ENCODE measurements at regions not wholly inside any gene's neighbourhood (a gene's known extent, or its start where the extent isn't known, plus 50 kb on each side); places are given as distances from the start of the nearest gene placed in this dataset.

DNA sequence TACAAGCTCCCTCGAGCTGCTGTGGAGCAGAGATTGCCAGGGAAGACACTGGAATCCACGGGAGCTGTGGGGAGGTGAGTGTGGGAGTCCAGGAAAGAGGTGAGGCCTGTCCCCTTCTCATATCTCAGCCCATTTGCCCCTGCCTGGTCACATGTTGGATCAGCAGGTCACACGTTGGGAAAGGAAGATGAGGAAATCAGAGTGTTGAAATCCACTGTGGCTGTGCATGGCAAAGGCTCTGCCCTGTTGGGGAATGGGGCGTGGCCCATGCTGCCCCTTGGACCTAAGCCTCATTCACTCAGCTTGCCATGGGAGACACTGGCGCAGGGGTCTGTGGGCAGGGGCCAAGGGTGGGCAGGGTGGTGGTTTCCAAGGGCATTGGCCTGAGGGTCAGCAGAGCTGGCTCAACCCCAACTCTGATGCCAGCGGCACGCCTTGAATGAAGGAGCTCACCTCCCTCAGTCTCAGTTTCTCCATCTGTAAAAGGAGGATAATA, 85.4 kb upstream of the CPEB4 start:
- in situ Hi-C loops (cut with MboI; ENCODE audit: low pct_unique_long_range_greater_than_20kb in 2 of 9, low sequenced_read_pairs in 9 of 9, unreplicated experiment in 9 of 9), result no loop called here
- WGBS, 10 experiments, result 17 to 77% (median 56%) methylated on average over 1 to 7 of the region's 7 CpGs; no CpG with 5 or more reads in 5 of the 10 experiments
- H3K4me1 ChIP-seq (replicated peaks in 1 of 2), result peaks cover 15 to 16% of the 10 kb centered on the region in 2 donors
- ATAC-seq (replicated peaks in 6 of 8), result peak in 2 of 8 experiments; percentile 31 to 37
- no peak overlapping the region for H3K4me3 ChIP-seq
- no peak overlapping the region for H3K27ac ChIP-seq

DNA sequence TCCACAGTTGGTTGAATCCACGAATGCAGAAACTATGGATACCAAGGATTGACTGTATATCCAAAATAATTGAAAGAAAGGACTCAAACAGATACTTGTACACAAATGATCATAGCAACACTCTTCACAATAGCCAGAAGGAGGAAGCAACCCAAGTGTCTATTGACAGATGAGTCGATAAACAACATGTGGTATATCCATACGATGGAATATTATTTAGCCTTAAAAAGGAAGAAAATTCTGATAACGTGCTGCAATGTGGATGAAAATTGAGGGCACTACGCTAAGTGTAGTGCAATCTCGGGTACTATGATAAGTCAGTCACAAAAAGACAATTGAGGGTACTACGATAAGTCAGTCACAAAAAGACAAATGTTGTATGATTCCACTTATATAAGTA, 83.6 kb upstream of the CPEB4 start:
- H3K27ac ChIP-seq, result no peak overlapping the region
- WGBS, 10 experiments, result 53 to 92% (median 79%) methylated on average over 3 to 7 of the region's 7 CpGs
- ATAC-seq (replicated peaks in 6 of 8), result no peak
- H3K4me3 ChIP-seq, result no peak overlapping the region
- peaks cover 11% of the 10 kb centered on the region in 2 donors for H3K4me1 ChIP-seq (replicated peaks in 1 of 2)
- in situ Hi-C loops (cut with MboI; ENCODE audit: low pct_unique_long_range_greater_than_20kb in 2 of 9, low sequenced_read_pairs in 9 of 9, unreplicated experiment in 9 of 9), result no loop called here

DNA sequence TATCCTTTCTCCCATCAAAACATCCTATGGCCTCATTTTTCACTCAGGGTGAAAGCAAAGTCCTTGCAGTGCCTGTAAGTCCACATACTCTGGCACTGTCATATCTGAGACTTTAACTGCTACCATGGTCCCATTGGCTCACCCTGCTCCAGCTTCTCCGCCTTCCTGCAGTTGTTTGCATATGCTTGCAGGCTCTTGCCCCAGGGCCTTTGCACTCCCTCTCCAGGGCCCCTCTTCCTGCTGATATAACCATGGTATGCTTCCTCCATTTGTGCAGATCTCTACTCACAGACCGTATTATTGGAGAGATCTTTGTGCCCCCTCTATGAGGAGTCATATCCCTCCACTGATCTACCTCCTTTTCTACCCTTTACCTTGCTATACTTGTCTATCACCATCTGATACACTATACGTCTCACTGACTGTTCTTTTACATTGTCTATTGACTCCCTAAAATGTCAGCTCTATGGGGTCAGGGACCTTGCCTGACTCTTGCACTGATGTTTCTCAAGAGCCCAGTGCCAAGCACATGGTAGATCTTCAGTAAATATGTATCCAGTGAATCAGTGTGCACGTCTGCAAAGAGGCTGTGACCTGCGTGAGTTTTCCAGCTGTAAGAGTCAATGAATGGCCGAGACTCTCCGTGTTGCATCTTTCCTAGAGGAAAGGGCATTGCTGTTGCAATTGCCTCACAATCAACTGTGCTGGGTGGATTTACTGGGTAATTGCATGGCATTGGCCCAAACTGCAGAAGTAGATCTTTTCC, 81.7 kb upstream of the CPEB4 start:
- in situ Hi-C loops (cut with MboI; ENCODE audit: low pct_unique_long_range_greater_than_20kb in 2 of 9, low sequenced_read_pairs in 9 of 9, unreplicated experiment in 9 of 9), result no loop called here
- 42 to 100% (median 80%) methylated on average over 1 to 6 of the region's 7 CpGs; no CpG with 5 or more reads in 1 of the 10 experiments for WGBS, 10 experiments
- peaks cover 11% of the 10 kb centered on the region in 2 donors for H3K4me1 ChIP-seq (replicated peaks in 1 of 2)
- ATAC-seq (replicated peaks in 6 of 8), result peak in 3 of 8 experiments; percentile 11 to 57 (median 13)
- peak overlapping the region in 1 of 2 donors; percentile 22 for H3K27ac ChIP-seq
- no peak overlapping the region for H3K4me3 ChIP-seq

DNA sequence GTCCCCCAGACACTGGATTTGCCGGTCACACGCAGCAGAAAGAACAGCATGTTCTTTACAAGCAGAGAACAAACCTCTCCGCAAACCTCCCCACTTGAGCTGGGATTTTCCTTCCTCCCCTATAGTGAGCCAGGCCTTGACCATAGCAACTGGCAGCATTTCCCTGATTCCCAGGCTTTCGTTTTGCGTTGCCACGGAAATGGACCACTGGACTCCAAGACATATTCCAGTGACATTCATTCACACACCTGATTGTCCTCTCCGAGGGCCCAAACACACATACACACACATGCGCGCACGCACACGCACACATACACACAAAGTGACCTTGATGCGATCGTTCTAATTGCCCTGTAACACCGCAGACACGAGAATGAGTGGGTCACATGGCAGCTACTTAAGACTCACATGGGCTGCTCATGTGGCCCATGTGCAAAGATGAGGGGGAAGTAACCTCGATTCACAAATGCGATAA, 80.9 kb upstream of the CPEB4 start:
- in situ Hi-C loops (cut with MboI; ENCODE audit: low pct_unique_long_range_greater_than_20kb in 2 of 9, low sequenced_read_pairs in 9 of 9, unreplicated experiment in 9 of 9), result no loop called here
- peak overlapping the region in 1 of 2 donors; percentile 22 for H3K27ac ChIP-seq
- peak in 5 of 8 experiments; percentile 80 to 86 (median 85) for ATAC-seq (replicated peaks in 6 of 8)
- no peak overlapping the region for H3K4me3 ChIP-seq
- 77 to 100% (median 84%) methylated on average over 2 to 12 of the region's 17 CpGs; no CpG with 5 or more reads in 3 of the 10 experiments for WGBS, 10 experiments
- H3K4me1 ChIP-seq (replicated peaks in 1 of 2), result peaks cover 11% of the 10 kb centered on the region in 2 donors

DNA sequence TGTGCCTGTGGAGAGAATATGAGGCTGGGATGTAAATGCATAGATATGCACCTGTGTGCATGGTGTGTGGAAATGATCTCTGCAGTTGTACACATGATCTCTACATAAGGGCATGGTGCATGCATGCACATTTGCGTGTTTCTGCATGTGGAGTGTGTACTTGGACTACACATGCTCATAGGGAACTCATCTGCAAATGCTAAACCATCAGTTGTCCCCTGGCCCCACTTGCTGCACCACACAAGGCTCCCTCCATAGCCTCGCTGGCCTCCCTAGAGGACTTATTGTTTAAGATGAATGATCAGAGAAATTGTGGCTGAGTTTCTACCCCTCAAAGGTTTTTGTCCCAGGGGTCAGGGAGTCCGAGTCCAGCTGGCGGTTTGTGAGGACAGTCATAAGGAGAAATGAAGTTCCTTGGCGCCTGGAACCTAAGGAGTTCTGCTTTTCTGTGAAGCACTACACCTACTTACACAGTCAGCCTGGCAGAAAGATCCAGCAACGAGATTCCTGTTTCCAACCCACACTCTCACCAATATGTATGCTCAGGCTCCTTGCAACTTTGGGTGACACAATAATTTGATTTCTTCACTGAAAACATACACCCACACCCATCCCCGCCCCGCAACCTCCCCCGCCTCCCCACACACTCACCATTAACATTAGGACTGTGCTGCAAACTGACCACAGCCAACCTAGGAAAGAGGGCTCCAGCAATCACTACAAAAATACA, 79.9 kb upstream of the CPEB4 start:
- Histone ChIP-seq H3K4me1 (replicated peaks in 1 of 2) (peaks cover 11% of the 10 kb centered on the region in 2 donors), H3K4me3 (no peak overlapping the region), H3K27ac (no peak overlapping the region)
- WGBS, 10 experiments, result 31 to 86% (median 82%) methylated on average over 1 to 3 of the region's 9 CpGs; no CpG with 5 or more reads in 4 of the 10 experiments
- ATAC-seq (replicated peaks in 6 of 8), result peak in 3 of 8 experiments; percentile 23 to 92 (median 88)
- in situ Hi-C loops (cut with MboI; ENCODE audit: low pct_unique_long_range_greater_than_20kb in 2 of 9, low sequenced_read_pairs in 9 of 9, unreplicated experiment in 9 of 9), result no loop called here

DNA sequence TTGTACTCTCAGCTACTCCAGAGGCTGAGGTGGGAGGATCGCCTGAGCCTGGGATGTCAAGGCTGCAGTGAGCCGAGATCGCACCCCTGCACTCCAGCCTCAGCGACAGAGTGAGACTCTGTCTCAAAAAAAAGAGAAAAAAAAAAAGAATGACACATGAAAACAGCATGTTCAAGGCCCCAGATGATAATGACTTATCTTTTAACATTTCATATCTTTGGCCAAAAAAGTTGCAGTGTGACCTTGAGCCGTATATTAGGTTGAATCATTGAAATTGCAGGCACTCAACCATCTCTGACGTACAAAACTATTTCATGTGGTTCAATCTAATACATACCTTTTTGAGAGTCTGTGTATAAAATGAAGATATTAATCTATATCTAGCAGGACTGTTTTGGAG, 79.1 kb upstream of the CPEB4 start:
- in situ Hi-C loops (cut with MboI; ENCODE audit: low pct_unique_long_range_greater_than_20kb in 2 of 9, low sequenced_read_pairs in 9 of 9, unreplicated experiment in 9 of 9), result no loop called here
- H3K4me1 ChIP-seq (replicated peaks in 1 of 2), result peaks cover 11% of the 10 kb centered on the region in 2 donors
- WGBS, 10 experiments, result 72 to 100% (median 93%) methylated on average over 1 to 6 of the region's 6 CpGs; no CpG with 5 or more reads in 1 of the 10 experiments
- no peak for ATAC-seq (replicated peaks in 6 of 8)
- H3K4me3 ChIP-seq, result no peak overlapping the region
- H3K27ac ChIP-seq, result no peak overlapping the region

DNA sequence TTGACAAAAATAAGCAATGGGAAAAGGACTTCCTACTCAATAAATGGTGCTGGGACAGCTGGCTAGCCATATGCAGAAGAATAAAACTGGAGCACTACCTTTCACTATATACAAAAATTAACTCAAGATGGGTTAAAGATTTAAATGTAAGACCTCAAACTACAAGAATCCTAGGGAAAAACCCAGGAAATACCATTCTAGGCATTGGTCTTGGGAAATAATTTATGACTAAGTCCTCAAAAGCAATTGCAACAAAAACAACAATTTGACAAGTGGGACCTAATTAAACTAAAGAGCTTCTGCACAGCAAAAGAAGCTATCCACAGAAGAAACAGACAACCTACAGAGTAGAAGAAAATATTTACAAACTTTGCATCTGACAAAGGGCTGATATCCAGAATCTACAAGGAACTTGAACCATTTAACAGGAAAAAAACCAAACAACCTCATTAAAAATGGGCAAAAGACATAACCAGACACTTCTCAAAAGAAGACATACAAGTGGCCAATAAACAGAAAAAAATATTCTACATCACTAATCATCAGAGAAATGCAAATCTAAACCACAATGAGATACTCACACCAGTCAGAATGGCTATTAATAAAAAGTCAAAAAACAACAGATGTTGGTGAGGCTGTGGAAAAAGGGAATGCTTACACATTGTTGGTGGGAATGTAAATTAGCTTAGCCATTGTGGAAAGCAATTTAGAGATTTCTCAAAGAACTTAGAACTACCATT, 75.2 kb upstream of the CPEB4 start:
- H3K4me1 ChIP-seq (replicated peaks in 1 of 2), result no peaks in the 10 kb centered on the region
- no peak overlapping the region for H3K27ac ChIP-seq
- ATAC-seq (replicated peaks in 6 of 8), result no peak
- H3K4me3 ChIP-seq, result no peak overlapping the region
- in situ Hi-C loops (cut with MboI; ENCODE audit: low pct_unique_long_range_greater_than_20kb in 2 of 9, low sequenced_read_pairs in 9 of 9, unreplicated experiment in 9 of 9), result no loop called here

DNA sequence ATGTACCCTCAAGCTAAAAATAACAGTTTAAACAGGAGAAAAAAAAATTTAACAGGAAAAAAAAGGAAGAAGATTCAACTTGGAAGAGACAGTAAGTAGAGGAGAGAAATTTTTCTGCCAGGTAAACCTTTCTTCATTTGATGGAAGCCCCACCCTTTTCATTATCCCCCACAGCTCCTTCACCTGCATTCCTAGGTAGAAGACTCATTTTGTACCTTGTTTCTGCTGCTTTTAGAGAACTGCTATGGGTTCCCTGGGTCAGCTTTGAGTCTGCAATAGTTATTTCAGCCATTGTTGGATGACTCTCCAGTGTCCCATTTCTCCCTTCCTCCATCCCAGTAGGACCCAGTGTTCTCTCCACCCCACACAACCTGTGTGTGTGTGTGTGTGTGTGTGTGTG, 74.1 kb upstream of the CPEB4 start:
- no peak overlapping the region for H3K27ac ChIP-seq
- no peak for ATAC-seq (replicated peaks in 6 of 8)
- in situ Hi-C loops (cut with MboI; ENCODE audit: low pct_unique_long_range_greater_than_20kb in 2 of 9, low sequenced_read_pairs in 9 of 9, unreplicated experiment in 9 of 9), result no loop called here
- H3K4me3 ChIP-seq, result no peak overlapping the region
- H3K4me1 ChIP-seq (replicated peaks in 1 of 2), result no peaks in the 10 kb centered on the region

DNA sequence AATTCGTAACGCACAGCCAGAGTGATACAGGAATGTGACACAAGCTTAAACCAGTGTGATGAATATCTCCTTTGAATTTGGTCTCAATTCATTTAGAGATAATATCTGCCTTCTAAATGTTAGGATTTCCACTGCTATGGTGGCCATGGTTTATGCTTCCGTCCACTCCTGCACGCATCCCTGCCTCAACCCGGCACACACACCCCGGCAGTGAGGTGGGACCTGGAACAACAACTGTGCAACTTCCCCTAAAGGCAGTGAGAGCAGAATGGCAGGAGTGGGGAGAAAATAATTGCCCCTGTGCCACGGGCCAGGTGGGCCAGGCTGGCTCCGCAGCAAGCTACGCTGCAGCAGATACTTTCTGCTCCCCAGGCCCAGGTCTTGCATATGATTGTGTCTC, 72.6 kb upstream of the CPEB4 start:
- 54 to 100% (median 75%) methylated on average over 1 to 9 of the region's 9 CpGs for WGBS, 10 experiments
- ATAC-seq (replicated peaks in 6 of 8), result no peak
- Histone ChIP-seq H3K4me3 (no peak overlapping the region), H3K27ac (no peak overlapping the region), H3K4me1 (replicated peaks in 1 of 2) (no peaks in the 10 kb centered on the region)
- in situ Hi-C loops (cut with MboI; ENCODE audit: low pct_unique_long_range_greater_than_20kb in 2 of 9, low sequenced_read_pairs in 9 of 9, unreplicated experiment in 9 of 9), result no loop called here

DNA sequence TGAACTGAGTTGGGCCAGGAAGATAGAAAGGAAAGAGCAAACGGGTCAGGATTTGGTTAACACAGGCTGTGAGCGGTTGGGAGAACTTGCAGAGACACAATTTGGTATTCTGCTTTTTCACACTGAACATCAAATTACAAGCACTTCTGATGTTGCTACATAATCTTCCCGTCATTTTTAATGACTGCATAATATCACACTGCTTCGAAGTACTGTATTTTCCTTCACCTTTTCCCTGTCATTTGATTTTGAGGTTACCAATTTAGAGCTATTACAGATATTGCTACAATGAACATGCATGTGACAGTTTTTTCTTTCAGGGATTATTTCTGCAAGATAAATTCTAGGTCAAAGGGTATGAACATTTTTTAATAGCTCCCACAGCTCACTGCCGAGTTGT, 71.4 kb upstream of the CPEB4 start:
- 0 to 100% (median 80%) methylated on average over 1 to 5 of the region's 5 CpGs for WGBS, 10 experiments
- no peak overlapping the region for H3K27ac ChIP-seq
- no peak overlapping the region for H3K4me3 ChIP-seq
- in situ Hi-C loops (cut with MboI; ENCODE audit: low pct_unique_long_range_greater_than_20kb in 2 of 9, low sequenced_read_pairs in 9 of 9, unreplicated experiment in 9 of 9), result no loop called here
- no peak for ATAC-seq (replicated peaks in 6 of 8)
- H3K4me1 ChIP-seq (replicated peaks in 1 of 2), result no peaks in the 10 kb centered on the region

DNA sequence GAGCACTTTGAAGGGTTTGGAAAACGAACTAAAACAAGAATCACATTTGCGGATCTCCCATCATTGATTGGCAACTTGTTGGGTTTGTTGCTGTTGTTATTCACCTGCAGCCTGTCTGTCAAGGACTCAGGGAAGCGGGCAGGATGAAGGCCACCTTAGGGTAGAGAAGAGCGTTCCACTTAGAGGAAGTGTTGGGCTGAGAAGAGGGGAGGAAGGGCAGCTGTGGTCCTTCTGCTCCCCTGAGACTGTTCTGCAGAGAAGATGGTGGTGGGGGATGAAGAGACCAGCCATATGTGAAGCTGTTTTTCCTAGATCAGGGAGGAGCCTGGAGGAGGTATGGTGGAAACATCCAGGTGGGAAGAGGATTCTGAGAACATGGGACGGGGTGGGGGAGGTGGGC, 70.6 kb upstream of the CPEB4 start:
- in situ Hi-C loops (cut with MboI; ENCODE audit: low pct_unique_long_range_greater_than_20kb in 2 of 9, low sequenced_read_pairs in 9 of 9, unreplicated experiment in 9 of 9), result no loop called here

DNA sequence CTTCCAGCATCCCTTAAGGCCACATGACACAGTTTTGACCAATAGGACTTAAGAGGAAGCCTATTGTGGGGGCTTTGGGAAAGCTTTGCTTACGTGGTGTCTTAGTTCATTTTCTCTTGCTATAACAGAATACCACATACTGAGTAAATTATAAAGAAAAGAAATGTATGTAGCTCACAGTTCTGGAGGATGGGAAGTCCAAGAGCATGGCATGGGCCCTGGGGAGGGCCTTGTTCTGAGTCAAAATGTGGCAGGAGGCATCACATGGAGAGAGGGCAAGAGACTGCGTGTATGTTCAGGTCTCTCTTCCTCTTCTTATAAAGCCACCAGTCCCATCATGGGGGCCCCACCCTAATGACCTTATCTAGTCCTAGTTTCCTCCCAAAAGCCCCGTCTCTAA, 68.6 kb upstream of the CPEB4 start:
- no peaks in the 10 kb centered on the region for H3K4me1 ChIP-seq (replicated peaks in 1 of 2)
- ATAC-seq (replicated peaks in 6 of 8), result no peak
- no peak overlapping the region for H3K27ac ChIP-seq
- H3K4me3 ChIP-seq, result no peak overlapping the region
- WGBS, 10 experiments, result 27 to 100% (median 83%) methylated on average over 1 to 2 of the region's 3 CpGs; no CpG with 5 or more reads in 4 of the 10 experiments
- in situ Hi-C loops (cut with MboI; ENCODE audit: low pct_unique_long_range_greater_than_20kb in 2 of 9, low sequenced_read_pairs in 9 of 9, unreplicated experiment in 9 of 9), result no loop called here

More for the DNA sequence above, 70.6 kb upstream of the CPEB4 start:
- 83 to 100% (median 96%) methylated on average over 1 to 5 of the region's 5 CpGs; no CpG with 5 or more reads in 4 of the 10 experiments for WGBS, 10 experiments
- Histone ChIP-seq H3K27ac (no peak overlapping the region), H3K4me3 (no peak overlapping the region), H3K4me1 (replicated peaks in 1 of 2) (no peaks in the 10 kb centered on the region)
- no peak for ATAC-seq (replicated peaks in 6 of 8)

DNA sequence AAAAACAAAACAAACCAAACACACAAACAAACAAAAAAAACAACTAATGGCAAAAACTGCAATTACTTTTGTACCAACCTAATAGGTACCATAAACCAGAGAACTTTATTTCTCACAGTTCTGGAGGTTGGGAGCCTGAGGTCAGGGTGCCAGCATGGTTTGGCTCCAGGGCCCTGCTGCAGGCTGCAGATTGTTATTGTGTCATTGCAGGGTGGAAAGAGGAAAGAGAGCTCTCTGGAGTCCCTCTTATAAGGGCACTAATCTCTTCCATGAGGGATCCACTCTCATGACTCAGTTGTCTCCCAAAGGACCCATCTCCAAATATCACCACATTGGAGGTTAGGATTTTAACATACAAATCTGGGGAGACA, 64.9 kb upstream of the CPEB4 start:
- Histone ChIP-seq H3K27ac (no peak overlapping the region), H3K4me1 (replicated peaks in 1 of 2) (no peaks in the 10 kb centered on the region), H3K4me3 (no peak overlapping the region)
- ATAC-seq (replicated peaks in 6 of 8), result no peak
- in situ Hi-C loops (cut with MboI; ENCODE audit: low pct_unique_long_range_greater_than_20kb in 2 of 9, low sequenced_read_pairs in 9 of 9, unreplicated experiment in 9 of 9), result no loop called here
